Neural progenitor cell (in vitro differentiated cells): ENCODE measurements at regions not wholly inside any gene's neighbourhood (a gene's known extent, or its start where the extent isn't known, plus 50 kb on each side); places are given as distances from the start of the nearest gene placed in this dataset.

ENCODE experiments used
- CTCF ChIP-seq: fragments of 200-600 bp; sonication (generic); IDR thresholded peaks from 2 replicates; pipeline ENCODE4 v1.5.1; 2017; ENCODE audit warnings: antibody characterized with exemption, mild to moderate bottlenecking
- EZH2 ChIP-seq: fragments of 200-600 bp; sonication (generic); IDR thresholded peaks from 2 replicates; pipeline ENCODE4 v1.6.1; 2017; ENCODE audit warnings: antibody characterized with exemption, mild to moderate bottlenecking, moderate library complexity

GRCh38 chr2:234771176-234771575 is 180.6 kb upstream of the SH3BP4 start:
- TF ChIP-seq CTCF (no peak), EZH2 (no peak)
